GM21390 (cell line): ENCODE measurements at regions not wholly inside any gene's neighbourhood (a gene's known extent, or its start where the extent isn't known, plus 50 kb on each side); places are given as distances from the start of the nearest gene placed in this dataset.
"Not testable (repeated sequence)": the region's sequence is repeated elsewhere in the genome, so short reads cannot be mapped to it uniquely, and the experiment has no call there.

ENCODE experiments used
- ATAC-seq: cut with Tn5 transposase; IDR thresholded peaks from one replicate; pipeline ENCODE4 v1.9.1; 2021; ENCODE audit not compliant: unreplicated experiment

GRCh38 chr11:96761451-96761850 lies 371.6 kb downstream of the JRKL start:
- ATAC-seq = no peak

- ATAC-seq = no peak
Measured at GRCh38 chr11:96763244-96763643, 373.4 kb downstream of the JRKL start.

GRCh38 chr11:96778272-96778671 lies 388.5 kb downstream of the JRKL start:
- no peak for ATAC-seq

- ATAC-seq = no peak
Measured at GRCh38 chr11:96779030-96779429, 389.2 kb downstream of the JRKL start.

GRCh38 chr11:96781082-96781481 lies 391.3 kb downstream of the JRKL start:
- ATAC-seq = no peak

GRCh38 chr11:96782632-96783031 lies 392.8 kb downstream of the JRKL start:
- no peak for ATAC-seq

- no peak for ATAC-seq
Measured at GRCh38 chr11:96783311-96783710, 393.5 kb downstream of the JRKL start.

GRCh38 chr11:96785073-96785472 lies 395.3 kb downstream of the JRKL start:
- no peak for ATAC-seq

GRCh38 chr11:96794152-96794551 lies 404.3 kb downstream of the JRKL start:
- no peak for ATAC-seq

GRCh38 chr11:96798445-96798844 lies 408.6 kb downstream of the JRKL start:
- no peak for ATAC-seq

GRCh38 chr11:96815236-96815635 lies 425.4 kb downstream of the JRKL start:
- ATAC-seq = no peak

GRCh38 chr11:96817482-96818399 lies 427.9 kb downstream of the JRKL start:
- no peak for ATAC-seq

GRCh38 chr11:96827164-96827563 lies 437.4 kb downstream of the JRKL start:
- no peak for ATAC-seq

GRCh38 chr11:96841792-96842191 lies 452.0 kb downstream of the JRKL start:
- no peak for ATAC-seq

- ATAC-seq = no peak
Measured at GRCh38 chr11:96842731-96843130, 452.9 kb downstream of the JRKL start.

GRCh38 chr11:96854425-96854824 lies 464.6 kb downstream of the JRKL start:
- no peak for ATAC-seq

GRCh38 chr11:96861722-96862121 lies 471.9 kb downstream of the JRKL start:
- not testable (repeated sequence) for ATAC-seq

GRCh38 chr11:96863520-96863919 lies 473.7 kb downstream of the JRKL start:
- no peak for ATAC-seq

GRCh38 chr11:96865020-96865419 lies 475.2 kb downstream of the JRKL start:
- ATAC-seq = no peak

- ATAC-seq = no peak
Measured at GRCh38 chr11:96869207-96869606, 479.4 kb downstream of the JRKL start.

- no peak for ATAC-seq
Measured at GRCh38 chr11:96875712-96876111, 485.9 kb downstream of the JRKL start.

- no peak for ATAC-seq
Measured at GRCh38 chr11:96878299-96879051, 488.7 kb downstream of the JRKL start.
